Adrenal gland (tissue), 5 donors: ENCODE measurements at regions not wholly inside any gene's neighbourhood (a gene's known extent, or its start where the extent isn't known, plus 50 kb on each side); places are given as distances from the start of the nearest gene placed in this dataset.

ENCODE experiments used
- CTCF ChIP-seq, 6 experiments: fragments of 450-650 bp in 4 of 6; fragments of 200-600 bp in 2 of 6; sonication (generic) in 1 of 6; IDR thresholded peaks; 1 replicate in 5 of 6; 2 replicates in 1 of 6; pipeline versions ENCODE4 v1.5.1 to v1.8.0; 2016 to 2021; ENCODE audit warnings: antibody characterized with exemption in 6 of 6, mild to moderate bottlenecking in 2 of 6, moderate library complexity in 1 of 6
- POLR2A ChIP-seq, 2 donors: fragments of 450-650 bp; IDR thresholded peaks; one replicate each; pipeline ENCODE4 v1.6.1; 2017; ENCODE audit warnings: antibody characterized with exemption in 2 of 2, mild to moderate bottlenecking in 2 of 2, moderate library complexity in 1 of 2
- donor health status: DM: no; HTN: no; CAD: no.

- TF ChIP-seq POLR2A (IDR thresholded peaks at IDR 0.05) (no peak), CTCF (IDR thresholded peaks at IDR 0.05) (no peak)
These were observed 631.7 kb downstream of the SMARCA1 start for GRCh38 chrX:128891554-128891953.
